ENCODE measurements at regions not wholly inside any gene's neighbourhood (a gene's known extent, or its start where the extent isn't known, plus 50 kb on each side); places are given as distances from the start of the nearest gene placed in this dataset.

DNA sequence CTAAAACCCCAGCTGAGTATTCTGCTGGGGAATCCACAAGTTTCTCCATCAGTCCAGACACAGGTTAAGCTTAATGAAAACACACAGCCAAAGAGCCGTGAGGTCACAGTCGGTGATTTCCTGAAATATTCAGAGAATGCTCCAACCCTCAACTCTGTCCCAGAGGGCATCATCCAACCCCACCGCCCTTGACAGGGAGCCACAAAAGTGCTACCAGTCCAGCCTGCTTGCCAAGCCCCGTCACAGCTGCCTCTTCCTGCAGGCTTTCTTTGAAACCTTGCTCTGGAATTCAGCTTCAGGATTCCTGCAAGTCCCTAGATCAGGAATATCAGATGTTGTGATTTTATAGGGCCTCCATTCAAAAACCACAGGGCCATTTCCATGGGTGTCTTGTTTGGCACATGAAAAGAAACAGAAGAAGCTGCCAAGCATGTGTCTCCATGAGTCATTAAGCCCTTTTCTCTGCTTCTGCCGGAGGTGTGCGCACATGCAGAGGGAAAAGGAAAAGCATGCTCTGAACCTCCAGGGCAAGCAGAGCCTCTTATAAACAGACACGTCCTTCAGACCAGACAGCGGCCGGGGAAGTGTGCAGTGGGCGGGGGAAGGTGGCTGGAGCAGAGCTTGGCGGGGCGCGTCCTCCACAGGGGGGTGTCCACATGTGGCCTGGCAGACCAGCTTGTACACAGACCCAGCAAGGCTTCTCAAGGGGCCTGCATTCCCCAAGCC is 164.7 kb downstream of the KATNAL1 start:
- H3K9me3 ChIP-seq: no peaks in the 10 kb centered on the region
- H3K27me3 ChIP-seq: no peaks in the 10 kb centered on the region
- TF ChIP-seq, protein P1, sequence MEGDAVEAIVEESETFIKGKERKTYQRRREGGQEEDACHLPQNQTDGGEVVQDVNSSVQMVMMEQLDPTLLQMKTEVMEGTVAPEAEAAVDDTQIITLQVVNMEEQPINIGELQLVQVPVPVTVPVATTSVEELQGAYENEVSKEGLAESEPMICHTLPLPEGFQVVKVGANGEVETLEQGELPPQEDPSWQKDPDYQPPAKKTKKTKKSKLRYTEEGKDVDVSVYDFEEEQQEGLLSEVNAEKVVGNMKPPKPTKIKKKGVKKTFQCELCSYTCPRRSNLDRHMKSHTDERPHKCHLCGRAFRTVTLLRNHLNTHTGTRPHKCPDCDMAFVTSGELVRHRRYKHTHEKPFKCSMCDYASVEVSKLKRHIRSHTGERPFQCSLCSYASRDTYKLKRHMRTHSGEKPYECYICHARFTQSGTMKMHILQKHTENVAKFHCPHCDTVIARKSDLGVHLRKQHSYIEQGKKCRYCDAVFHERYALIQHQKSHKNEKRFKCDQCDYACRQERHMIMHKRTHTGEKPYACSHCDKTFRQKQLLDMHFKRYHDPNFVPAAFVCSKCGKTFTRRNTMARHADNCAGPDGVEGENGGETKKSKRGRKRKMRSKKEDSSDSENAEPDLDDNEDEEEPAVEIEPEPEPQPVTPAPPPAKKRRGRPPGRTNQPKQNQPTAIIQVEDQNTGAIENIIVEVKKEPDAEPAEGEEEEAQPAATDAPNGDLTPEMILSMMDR (IDR thresholded peaks at IDR 0.05 in 4 of 5, conservative IDR thresholded peaks at IDR 0.05 in 1 of 5): no peak
- TF ChIP-seq POLR2A (IDR thresholded peaks at IDR 0.05): no peak
- ATAC-seq (peak; percentile 58 to 65), DNase-seq (peak in 1 of 2 donors; percentile 44)
- no peak overlapping the region for H3K4me3 ChIP-seq
- peak overlapping the region in 2 of 4 donors; percentile 5 to 18 for H3K27ac ChIP-seq
- H3K36me3 ChIP-seq: no peaks in the 10 kb centered on the region
- H3K4me1 ChIP-seq: peaks cover 2 to 6% of the 10 kb centered on the region in 2 donors
- in situ Hi-C loops (cut with MboI; ENCODE audit: low sequenced_read_pairs in 4 of 4): loop anchor here (25.0 kb wide), 6 partner anchors 195 to 895 kb away; partner anchors contain the start of gene HMGB1 (in 1 of the 4)
- intact Hi-C loops (cut with DNase I; ENCODE audit: low total_unique reads): no loop called here

DNA sequence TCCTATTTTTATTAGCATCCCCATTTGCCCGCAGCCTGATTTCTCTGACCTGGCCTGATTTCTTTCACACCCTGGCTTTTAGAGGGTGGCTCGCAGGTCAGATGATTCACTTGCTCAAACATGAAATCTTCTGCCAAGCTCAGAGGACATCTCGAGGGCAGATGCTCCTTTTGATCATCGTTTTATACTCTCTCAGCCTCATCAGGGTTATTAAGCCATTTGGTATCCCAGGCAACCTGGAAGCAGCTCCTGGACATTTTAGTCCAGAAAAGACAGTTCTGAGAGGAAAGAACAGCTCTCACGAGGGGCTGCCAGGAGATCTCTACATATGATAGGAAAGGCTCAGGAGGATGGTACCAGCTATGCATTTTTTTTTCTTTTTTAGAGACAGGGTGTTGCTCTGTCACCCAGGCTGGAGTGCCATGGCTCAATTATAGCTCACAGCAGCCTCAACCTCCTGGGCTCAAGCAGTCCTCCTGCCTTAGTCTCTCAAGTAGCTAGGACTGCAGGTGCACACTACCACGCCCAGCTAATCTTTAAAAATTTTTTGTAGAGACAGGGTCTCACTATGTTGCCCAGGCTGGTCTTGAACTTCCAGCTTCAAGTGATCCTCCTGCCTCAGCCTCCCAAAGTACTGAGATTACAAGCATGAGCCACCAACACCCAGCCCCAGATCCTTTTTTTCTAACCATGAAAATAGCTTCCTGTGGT is 165.4 kb downstream of the KATNAL1 start:
- in situ Hi-C loops (cut with MboI; ENCODE audit: low sequenced_read_pairs in 4 of 4): loop anchor here (25.0 kb wide), 6 partner anchors 195 to 895 kb away; partner anchors contain the start of gene HMGB1 (in 1 of the 4)
- ATAC-seq (no peak), DNase-seq (no peak)
- peaks cover 2 to 6% of the 10 kb centered on the region in 2 donors for H3K4me1 ChIP-seq
- no peaks in the 10 kb centered on the region for H3K36me3 ChIP-seq
- no peaks in the 10 kb centered on the region for H3K9me3 ChIP-seq
- H3K27ac ChIP-seq: peak overlapping the region in 1 of 4 donors; percentile 5
- intact Hi-C loops (cut with DNase I; ENCODE audit: low total_unique reads): no loop called here
- no peaks in the 10 kb centered on the region for H3K27me3 ChIP-seq
- TF ChIP-seq, protein P1 (IDR thresholded peaks at IDR 0.05 in 4 of 5, conservative IDR thresholded peaks at IDR 0.05 in 1 of 5): no peak
- TF ChIP-seq POLR2A (IDR thresholded peaks at IDR 0.05): no peak
- H3K4me3 ChIP-seq: no peak overlapping the region

GRCh38 chr13:30140973-30141372 is 166.4 kb downstream of the KATNAL1 start:
- Histone ChIP-seq H3K27ac (no peak overlapping the region), H3K4me1 (peaks cover 2 to 6% of the 10 kb centered on the region in 2 donors), H3K27me3 (no peaks in the 10 kb centered on the region), H3K4me3 (no peak overlapping the region), H3K36me3 (no peaks in the 10 kb centered on the region), H3K9me3 (no peaks in the 10 kb centered on the region)
- intact Hi-C loops (cut with DNase I; ENCODE audit: low total_unique reads) (no loop called here), in situ Hi-C loops (cut with MboI; ENCODE audit: low sequenced_read_pairs in 4 of 4) (loop anchor here (25.0 kb wide), 6 partner anchors 196 to 896 kb away; partner anchors contain the start of gene HMGB1 (in 1 of the 4))
- TF ChIP-seq, protein P1 (IDR thresholded peaks at IDR 0.05 in 4 of 5, conservative IDR thresholded peaks at IDR 0.05 in 1 of 5): no peak
- DNase-seq: no peak
- ATAC-seq: no peak

- no peaks in the 10 kb centered on the region for H3K9me3 ChIP-seq
- no peaks in the 10 kb centered on the region for H3K36me3 ChIP-seq
- no peak overlapping the region for H3K4me3 ChIP-seq
- no peak overlapping the region for H3K27ac ChIP-seq
- intact Hi-C loops (cut with DNase I; ENCODE audit: low total_unique reads) (no loop called here), in situ Hi-C loops (cut with MboI; ENCODE audit: low sequenced_read_pairs in 4 of 4) (loop anchor here (10.0 to 25.0 kb wide), 7 partner anchors 199 to 899 kb away; partner anchors contain the start of gene HMGB1 (in 2 of the 4))
- DNase-seq (no peak), ATAC-seq (no peak)
- TF ChIP-seq, protein P1 (IDR thresholded peaks at IDR 0.05 in 4 of 5, conservative IDR thresholded peaks at IDR 0.05 in 1 of 5): no peak
- TF ChIP-seq POLR2A (IDR thresholded peaks at IDR 0.05): no peak
- H3K4me1 ChIP-seq: peaks cover 2 to 6% of the 10 kb centered on the region in 2 donors
- no peaks in the 10 kb centered on the region for H3K27me3 ChIP-seq
Observed at GRCh38 chr13:30138511-30138910, 168.8 kb downstream of the KATNAL1 start.

Measured in gastrocnemius medialis (tissue), 4 donors.